Germinal center (tissue), 1 donor: ENCODE measurements at regions not wholly inside any gene's neighbourhood (a gene's known extent, or its start where the extent isn't known, plus 50 kb on each side); places are given as distances from the start of the nearest gene placed in this dataset.
"Not testable (repeated sequence)": the region's sequence is repeated elsewhere in the genome, so short reads cannot be mapped to it uniquely, and the experiment has no call there.

Experiments used
- DNase-seq: peaks from one replicate; pipeline ENCODE4 v3.0.0; 2012; ENCODE audit warnings: mixed read lengths, low spot score

DNA sequence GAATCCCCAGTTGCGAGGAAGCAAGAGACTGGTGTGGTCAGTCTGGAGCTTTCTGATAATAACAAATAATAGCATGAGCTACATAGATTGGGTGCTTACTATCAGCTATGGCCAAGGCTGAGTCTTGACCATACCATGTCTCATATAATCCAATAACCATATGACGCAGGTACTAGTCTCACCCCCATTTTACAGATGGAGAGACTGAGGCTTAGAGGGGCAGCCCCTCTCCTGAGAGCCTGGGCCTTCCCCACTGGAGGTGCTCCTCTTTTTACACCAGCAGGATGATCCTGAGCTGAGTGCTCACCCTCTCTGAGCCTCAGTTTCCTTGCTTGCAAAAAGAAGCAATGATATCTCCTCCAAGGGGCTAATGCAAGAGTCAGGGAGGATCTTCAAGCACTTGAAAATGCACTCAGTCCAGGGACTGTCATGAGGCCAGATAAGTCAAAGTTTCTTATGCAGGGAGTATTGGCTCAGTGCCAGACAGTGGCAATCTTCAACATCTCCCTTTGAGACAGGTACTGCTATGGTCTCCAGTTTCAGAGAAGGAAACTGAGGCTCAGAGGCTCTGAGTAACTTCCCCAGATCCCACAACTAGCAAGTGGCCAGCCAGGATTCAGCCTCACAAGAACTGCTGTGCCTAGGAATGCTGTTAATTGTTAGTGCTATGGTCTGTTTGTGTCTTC lies 149.7 kb downstream of the TFCP2L1 start:
- DNase-seq, result no peak

DNA sequence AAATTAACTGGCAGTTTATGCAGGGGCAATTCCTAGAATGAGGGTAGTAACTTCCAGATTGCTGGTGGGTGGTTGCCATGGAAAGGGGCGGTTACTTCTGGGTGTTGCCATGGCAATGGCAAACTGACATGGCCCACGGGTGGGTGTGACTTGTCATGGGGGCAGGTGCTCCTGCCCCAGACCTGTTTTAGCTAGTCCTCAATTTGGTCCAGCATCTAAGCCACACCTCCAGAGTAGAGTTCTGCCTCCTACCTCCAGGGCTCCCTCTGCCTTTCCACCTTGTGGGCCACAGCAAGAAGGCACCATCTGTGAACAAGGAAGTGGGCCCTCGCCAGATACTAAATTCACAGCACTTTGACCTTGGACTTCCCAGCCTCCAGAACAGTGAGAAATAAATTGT lies 148.7 kb downstream of the TFCP2L1 start:
- no peak for DNase-seq

DNA sequence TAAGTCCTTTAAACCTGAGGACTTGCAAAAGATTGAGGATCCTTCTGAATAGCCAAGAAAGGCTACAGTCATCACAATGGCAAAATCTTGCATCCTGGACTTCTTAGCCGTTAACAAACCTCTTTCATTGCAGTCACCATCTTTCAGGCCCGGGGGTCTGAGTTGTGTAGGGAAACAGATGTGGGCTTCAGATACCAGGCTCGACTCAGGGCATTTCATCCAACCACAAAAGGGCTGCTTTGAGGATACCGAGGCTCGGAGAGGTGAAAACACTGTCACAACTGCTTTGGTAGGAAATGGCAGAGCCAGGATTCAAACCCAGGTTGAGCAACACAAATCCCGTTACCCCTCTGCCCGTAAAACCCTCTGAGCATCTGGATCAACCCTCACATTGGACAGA lies 147.4 kb downstream of the TFCP2L1 start:
- no peak for DNase-seq

DNA sequence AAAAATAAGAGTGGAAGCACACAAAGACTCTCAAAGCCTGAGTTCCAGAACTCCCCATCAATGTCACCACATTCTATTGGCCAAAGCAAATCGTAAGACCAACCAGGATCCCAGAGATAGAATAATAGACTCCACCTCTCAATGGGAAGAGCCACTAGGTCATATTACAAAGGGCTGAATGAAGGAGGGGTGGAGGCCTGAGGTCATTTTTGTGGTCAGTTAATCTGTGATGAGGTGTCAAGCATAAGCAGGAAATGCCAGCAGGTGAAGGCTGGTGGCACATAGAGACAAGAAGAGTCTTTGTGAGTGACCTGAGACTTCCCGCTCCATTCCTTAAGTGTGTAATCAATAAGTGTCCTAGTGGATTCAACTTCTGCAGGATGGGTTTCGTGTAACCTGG lies 144.3 kb downstream of the TFCP2L1 start:
- no peak for DNase-seq

DNA sequence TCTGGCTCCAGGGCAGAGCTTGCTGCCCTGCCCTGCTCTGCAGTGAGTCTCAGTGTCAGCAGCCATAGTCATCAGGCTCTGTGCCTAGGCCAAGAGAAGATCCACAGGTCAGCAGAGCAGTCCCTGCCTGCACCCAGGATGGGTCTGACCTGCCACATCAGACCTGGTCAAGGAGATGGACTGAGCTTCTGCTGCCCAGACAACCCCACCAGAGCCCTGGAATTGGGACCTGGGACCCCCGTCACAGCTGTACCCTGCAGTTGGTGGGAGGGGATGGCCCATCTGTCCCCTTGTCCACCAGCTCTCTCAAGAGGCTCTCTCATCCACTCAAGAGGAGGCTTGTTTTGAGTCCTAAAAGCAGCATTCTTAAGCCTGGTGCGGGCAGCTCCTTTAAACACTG lies 142.6 kb downstream of the TFCP2L1 start:
- DNase-seq, result no peak

DNA sequence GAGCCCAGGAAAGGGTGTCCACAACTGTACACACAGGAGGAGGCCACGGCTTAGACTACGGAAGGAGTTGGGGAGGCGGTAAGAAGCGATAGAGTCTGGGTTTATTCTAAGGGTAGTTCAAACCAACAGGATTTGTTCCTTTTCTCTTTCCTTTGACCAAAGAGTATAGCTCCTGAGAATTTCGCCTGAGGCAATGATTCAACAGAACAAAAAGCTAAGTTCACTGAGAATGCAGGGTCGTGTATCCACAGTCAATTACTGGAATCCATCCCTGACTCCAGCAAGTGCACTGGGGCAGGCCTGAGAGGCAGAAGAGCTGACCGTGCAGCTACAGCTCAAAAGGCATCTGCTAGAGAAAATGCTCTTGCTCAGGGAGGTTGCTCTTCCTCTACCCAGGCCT lies 140.9 kb downstream of the TFCP2L1 start:
- DNase-seq, result no peak

DNA sequence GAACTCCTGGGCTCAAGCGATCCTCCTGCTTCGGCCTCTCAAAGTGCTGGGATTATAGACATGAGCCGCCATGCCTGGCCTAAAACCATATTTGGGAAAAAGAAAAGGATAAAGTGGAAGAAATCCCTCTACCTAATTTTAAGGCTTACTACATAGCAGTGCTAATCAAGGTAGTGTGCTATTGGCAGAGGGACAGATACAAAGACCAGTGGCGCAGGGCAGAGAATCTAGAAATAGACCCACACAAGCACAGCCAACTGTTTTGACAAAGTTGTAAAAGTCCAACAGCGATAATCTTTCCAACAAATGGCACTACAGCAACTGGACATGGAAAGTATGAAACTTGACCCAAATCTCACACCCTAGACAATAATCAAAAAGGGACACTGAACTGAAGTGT lies 138.4 kb downstream of the TFCP2L1 start:
- no peak for DNase-seq

DNA sequence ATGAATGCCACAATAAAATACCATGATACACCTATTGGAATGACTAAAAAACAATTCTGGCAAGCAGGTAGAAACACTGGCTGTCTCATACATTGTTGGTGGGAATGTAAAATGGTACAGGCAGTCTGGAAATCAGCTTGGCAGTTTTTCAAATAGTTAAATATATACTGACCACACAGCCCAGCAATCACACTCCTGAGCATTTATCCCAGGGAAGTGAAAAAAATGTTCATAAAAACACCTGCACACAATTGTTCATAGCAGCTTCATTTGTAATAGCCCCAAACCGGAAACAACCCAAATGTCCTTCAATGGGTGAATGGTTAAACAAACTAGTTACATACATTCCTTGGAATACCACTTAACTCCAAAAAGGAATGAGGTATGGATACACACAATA lies 137.2 kb downstream of the TFCP2L1 start:
- no peak for DNase-seq

DNA sequence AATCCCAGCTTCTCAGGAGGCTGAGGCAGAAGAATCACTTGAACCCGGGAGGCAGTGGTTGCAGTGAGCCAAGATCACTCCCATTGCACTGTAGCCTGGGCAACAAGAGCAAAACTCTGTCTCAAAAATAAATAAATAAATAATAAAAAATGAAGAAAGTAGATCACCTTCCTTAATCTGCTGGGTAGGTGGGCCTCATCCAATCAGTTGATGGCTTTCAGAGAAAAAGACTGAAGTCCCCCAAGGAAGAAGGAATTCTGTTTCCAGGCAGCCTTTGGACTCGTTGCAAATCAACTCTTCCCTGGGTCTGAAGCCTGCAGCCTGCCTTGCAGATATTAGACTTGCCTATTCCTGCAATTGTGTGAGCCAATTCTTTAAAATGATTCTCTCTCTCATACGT lies 136.5 kb downstream of the TFCP2L1 start:
- no peak for DNase-seq

DNA sequence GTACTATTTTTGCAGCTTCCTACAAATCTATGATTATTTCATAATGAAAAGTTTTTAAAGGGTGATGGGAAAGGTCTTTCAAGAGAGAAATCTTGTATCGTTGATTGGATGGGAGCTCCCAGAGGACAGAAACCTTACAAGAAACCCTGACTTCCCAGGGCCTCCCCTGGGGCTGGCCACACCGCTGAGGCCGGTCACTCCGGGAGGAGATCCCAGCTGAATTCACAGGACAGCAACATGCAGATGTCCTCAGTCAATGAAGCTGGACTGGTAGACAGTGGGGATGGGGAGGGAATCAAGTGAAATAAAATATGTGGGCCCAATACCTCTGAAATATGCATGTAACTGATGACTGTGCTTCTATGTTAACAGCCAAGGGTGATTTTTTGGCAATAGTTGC lies 135.6 kb downstream of the TFCP2L1 start:
- no peak for DNase-seq

DNA sequence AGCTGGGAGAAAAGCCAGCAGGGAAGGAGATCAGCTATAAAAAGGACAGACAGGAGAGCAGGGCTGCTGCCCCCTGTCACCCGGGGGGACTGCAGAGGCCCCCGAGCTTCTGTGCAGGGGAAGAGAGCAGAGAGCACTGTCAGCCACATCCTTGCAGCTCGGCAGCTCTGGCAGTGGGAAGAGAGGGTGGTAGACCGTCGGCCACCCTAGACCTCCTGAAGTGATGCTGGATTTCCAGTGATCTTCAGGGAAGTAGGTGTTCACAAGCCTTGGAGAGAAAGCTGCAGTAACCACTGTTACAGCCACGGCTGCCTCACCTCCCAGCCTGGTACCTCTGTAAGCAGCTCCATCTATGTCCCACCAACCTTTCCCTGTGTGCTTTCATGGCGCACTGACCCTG lies 134.9 kb downstream of the TFCP2L1 start:
- no peak for DNase-seq

DNA sequence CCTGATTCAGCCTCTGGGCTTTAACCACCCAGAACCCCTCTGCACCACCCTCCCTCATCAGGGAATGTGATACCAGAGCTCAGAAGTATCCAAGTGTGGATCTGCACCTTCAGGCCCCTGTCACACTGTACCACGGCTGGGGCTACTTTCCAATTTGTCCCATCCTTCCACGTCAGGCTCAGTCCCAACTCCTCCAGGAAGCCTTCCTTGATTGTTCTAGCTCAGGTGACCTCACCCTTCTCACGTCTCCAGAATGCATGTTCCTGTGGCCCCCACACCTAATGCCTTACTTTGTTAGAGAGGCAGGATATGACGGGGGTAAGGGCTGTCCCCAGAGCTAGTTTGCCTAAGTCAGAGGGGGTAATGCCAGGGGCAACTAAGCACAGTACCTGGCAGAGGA lies 134.3 kb downstream of the TFCP2L1 start:
- DNase-seq, result no peak

DNA sequence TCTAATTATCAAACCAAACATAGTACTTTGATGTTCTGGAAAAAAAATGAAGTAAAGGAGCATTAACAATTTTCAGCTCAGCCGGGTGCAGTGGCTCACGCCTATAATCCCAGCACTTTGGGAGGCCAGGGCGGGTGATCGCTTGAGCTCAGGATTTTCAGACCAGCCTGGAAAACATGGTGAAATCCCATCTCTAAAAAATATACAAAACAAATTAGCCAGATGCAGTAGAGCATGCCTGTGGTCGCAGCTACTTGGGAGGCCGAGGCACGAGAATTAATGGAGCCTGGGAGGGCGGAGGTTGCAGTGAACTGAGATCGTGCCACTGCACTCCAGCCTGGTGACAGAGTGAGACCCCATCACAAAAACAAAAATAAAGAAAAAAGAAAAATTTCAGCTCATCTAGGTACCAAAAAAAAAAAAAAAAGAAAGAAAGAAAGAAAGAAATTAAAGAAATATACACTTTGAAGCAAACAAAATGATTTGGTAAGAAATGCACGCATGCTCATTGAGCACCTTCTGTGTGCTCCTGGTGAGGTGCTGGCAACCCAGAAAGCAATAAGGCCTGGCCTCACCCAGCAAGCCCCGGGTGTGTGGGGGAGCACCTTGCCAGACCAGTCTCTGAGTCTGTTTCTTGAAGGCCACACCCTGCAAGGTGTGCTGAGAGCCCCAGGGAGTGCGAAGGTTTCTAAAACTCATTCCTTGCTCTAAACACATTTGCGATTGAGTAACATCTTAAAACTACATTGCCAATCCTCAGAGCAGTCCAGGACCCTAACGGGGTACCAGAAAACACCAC lies 133.5 kb downstream of the TFCP2L1 start:
- DNase-seq, result no peak

DNA sequence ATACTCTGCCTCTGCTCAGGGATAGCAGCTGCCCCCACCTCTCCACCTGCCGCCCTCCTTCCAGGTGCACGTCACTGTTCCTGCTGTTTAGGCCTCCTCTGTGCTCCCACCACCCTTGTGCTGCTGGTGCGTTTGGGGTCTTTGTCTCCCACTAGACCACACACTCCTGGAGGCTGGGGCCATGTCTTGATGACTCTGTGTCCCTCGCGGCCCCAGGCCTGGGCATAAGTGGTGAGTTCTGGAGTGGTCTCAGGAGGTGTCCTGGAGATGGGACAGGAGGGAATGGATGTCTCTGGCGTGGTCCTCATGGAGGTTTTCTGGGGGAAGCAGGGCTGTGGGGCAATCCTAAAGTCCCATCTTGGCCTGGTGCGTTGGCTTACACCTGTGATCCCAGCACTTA lies 132.1 kb downstream of the TFCP2L1 start:
- no peak for DNase-seq

DNA sequence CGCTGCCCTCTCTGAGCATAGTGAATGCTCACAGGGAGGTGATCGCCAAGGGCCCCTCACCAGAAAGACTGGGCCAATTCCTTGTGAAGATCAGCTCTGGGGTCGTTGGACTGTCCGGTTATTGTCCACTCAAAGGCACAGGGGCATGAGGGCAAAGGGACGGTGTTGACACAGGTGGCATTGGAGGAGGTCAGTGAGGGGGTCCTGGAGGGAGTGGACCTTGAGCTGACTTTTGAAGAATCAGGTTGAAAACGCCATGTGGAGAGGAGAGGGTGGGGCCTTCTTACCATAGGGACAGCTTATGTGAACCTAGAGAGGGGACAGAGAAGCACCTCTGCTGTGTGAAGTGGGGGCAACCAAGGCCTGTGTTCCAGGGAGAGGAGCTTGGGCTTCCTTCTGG lies 131.5 kb downstream of the TFCP2L1 start:
- DNase-seq, result no peak

DNA sequence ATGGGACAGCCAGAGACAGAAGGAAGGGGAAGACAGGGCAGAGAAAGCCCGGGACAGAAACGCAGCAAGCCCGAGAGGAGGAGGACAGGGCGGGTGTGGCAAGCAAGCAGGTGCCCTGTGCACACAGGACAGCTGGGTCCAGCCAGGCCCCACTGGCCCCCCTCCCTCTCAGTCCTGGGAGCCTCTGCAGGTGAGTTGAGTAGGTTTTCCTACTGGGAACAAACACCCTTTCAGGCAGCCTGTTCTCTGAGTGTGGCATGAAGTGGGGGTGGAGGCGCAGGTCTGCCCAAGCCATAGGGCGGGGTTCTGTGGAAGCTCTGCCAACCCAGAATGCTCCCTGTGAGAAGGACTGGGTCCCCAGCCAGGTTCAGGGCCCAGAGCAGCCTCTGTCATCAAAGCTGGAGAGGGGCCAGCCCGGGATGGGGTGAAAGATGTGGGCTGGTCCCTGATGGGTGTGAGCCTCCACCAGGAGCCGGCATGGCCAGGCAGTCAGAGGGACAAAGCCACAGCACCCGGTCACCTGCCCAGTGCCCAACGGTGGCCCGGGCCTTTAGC lies 129.4 kb downstream of the TFCP2L1 start:
- no peak for DNase-seq

DNA sequence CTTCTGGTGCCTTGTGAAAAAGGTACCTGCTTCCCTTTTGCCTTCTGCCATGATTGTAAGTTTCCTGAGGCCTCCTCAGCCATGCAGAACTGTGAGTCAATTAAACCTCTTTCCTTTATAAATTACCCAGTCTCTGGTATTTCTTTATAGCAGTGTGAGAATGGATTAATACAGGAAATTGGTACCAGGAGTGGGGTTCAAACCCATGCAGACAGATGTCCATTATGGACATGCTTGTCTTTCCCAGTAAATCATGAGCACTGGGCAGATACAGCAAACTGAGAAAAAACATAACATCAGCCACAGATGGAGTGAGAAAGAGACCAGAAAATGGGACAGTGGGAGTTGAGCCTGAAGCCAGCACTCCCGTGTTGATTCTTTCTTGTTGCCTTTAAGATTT lies 127.5 kb downstream of the TFCP2L1 start:
- not testable (repeated sequence) for DNase-seq

DNA sequence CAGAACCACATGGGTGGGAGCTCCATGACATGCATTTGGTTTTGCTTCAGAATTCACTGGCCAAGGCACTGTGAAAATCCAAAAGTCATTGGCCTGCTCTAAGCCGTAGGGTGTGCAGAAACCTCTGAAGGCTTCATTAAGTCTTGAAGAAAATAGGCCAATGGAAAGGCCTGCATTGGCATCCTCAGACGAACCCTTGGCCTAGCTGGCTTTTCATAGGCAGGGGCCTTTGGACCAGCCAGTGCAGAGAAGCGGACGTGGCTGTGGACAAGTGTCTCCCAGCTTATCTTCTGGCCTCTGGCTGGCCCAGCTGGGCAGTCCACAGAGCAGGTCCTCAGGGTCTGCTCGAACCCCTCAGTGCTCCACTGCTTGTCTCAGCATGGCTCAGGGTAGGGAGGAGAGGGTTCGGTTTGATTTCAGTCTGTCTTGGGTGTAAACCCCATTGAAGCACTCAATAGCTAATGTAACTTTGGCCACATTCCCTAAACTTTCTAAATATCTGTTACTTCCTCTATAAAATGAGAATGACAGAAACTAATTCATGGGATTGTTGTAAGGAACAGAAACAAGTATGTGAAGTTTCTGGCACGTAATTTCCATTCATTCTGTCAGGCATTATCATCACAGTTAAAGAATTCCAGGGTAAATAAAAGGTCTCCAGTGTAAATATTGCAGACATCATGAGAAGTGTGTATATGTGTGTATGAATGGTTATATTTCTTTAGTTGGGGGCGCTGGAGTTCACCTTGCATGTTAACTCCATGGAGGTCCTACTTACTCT lies 125.5 kb downstream of the TFCP2L1 start:
- DNase-seq, result no peak

DNA sequence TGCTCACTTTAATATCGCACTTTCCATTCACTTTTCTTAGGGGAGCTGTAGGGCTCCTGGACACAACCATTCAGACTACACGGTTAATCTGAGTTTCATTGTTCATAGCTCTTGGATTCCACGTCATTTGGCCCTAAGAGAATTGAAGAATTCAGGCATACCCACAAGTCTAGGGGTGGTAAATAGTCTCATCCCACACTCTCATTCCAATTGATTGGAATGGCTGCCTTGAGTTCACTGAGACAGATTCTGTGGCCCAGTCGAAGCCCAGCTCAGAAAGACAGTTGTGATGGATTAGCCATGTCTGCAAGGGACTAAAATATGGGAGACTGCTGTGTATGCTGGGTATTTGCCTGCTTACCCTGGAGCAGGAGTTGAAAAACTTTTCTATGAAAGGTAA lies 124.6 kb downstream of the TFCP2L1 start:
- no peak for DNase-seq

DNA sequence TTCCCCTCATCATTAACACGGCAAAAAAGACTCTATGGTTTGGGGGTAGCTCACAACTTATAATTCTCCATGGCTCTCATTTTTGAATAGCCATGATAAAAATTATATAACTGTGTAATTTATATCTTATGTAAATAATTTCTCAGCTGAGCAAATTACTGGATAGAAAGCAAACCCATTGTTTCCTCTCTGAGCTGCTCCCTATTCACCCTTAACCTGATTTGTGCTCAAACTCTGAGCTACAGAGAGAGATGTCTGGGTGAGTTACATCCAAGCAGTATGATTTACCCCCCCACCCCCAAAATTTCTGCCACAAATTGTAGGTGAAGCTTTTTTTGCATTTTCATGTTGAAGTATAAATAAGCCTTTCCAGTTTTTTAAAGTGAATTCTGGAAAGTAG lies 123.7 kb downstream of the TFCP2L1 start:
- DNase-seq, result no peak

DNA sequence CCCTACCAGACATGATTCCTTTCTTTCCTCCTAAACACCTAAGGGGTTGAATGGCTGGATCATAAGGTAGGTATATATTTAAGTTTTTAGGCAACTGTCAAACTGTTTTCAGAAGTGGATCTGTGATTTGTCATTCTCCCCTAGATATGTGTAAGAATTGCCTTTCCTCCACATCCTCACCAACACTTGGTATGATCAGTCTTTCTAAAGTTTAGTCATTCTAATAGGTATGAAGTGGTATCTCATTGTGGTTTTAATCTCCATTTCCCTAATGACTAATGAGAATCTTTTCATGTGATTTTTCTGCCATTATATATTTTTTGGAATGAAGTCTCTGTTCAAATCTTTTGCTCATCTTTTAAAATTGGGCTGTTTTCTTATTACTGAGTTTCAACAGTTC lies 122.1 kb downstream of the TFCP2L1 start:
- no peak for DNase-seq

DNA sequence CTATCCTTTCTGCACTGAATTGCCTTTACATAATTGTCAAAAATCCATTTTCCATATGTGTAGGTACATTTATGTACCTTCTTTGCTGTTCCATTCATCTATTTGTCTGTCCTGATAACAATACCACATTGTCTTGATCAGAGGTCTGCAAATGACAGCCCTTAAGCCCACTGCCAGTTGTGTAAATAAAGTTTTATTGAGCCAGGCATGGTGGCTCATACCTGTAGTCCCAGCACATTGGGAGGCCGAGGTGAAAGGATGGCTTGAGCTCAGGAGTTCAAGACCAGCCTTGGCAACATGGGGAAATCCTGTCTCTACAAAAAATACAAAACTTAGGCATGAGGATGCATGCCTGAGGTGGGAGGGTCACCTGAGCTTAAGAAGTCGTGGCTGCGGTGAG lies 121.0 kb downstream of the TFCP2L1 start:
- no peak for DNase-seq

DNA sequence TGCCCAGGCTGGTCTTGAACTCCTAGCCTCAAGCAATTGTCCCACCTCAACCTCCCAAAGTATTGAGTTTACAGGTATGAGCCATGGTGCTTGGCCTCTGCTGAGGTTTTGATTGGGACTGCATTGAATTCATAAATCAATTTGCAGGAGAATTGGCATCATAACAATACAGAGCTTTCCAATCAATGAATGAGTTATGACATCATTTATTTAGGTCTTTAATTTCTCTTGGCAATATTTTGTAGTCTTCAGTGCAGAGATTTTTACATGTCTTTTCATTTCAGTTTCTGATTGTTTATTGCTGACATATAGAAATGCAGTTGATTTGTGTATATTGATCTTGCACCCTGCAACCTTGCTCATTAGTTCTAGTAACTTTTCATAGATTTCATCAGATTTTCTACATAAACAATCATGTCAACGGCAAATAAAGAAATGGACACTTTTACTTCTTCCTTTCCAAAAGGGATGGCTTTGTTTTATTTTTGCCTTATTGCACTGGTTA lies 119.9 kb downstream of the TFCP2L1 start:
- DNase-seq, result no peak
